GM18873 (cell line): ENCODE measurements at regions not wholly inside any gene's neighbourhood (a gene's known extent, or its start where the extent isn't known, plus 50 kb on each side); places are given as distances from the start of the nearest gene placed in this dataset.

Source experiments
- ATAC-seq: cut with Tn5 transposase; IDR thresholded peaks from one replicate; pipeline ENCODE4 v1.9.1; 2021; ENCODE audit warnings: mild to moderate bottlenecking, moderate library complexity, moderate number of reproducible peaks; ENCODE audit not compliant: unreplicated experiment, low FRiP score

GRCh38 chr5:28549588-28549987 lies 1511.2 kb upstream of the CDH9 start:
- no peak for ATAC-seq

- no peak for ATAC-seq
These were observed 1510.5 kb upstream of the CDH9 start for GRCh38 chr5:28548856-28549255.

- no peak for ATAC-seq
These were observed 1506.1 kb upstream of the CDH9 start for GRCh38 chr5:28544501-28544900.

GRCh38 chr5:28543473-28544098 lies 1505.2 kb upstream of the CDH9 start:
- ATAC-seq: no peak

- no peak for ATAC-seq
These were observed 1504.6 kb upstream of the CDH9 start for GRCh38 chr5:28542987-28543386.

GRCh38 chr5:28523888-28524635 lies 1485.7 kb upstream of the CDH9 start:
- ATAC-seq: no peak

- no peak for ATAC-seq
These were observed 1485.0 kb upstream of the CDH9 start for GRCh38 chr5:28523416-28523815.

- no peak for ATAC-seq
These were observed 1479.3 kb upstream of the CDH9 start for GRCh38 chr5:28517691-28518090.

- ATAC-seq: no peak
These were observed 1478.3 kb upstream of the CDH9 start for GRCh38 chr5:28516722-28517121.

- no peak for ATAC-seq
These were observed 1474.3 kb upstream of the CDH9 start for GRCh38 chr5:28512648-28513047.

GRCh38 chr5:28505121-28505520 lies 1466.7 kb upstream of the CDH9 start:
- no peak for ATAC-seq

GRCh38 chr5:28500511-28500910 lies 1462.1 kb upstream of the CDH9 start:
- no peak for ATAC-seq

GRCh38 chr5:28499766-28500290 lies 1461.4 kb upstream of the CDH9 start:
- ATAC-seq: no peak

GRCh38 chr5:28495876-28496275 lies 1457.5 kb upstream of the CDH9 start:
- ATAC-seq: no peak

GRCh38 chr5:28493456-28493855 lies 1455.1 kb upstream of the CDH9 start:
- ATAC-seq: no peak

GRCh38 chr5:28488752-28489151 lies 1450.4 kb upstream of the CDH9 start:
- ATAC-seq: no peak

GRCh38 chr5:28483327-28484025 lies 1445.1 kb upstream of the CDH9 start:
- ATAC-seq: no peak

- ATAC-seq: no peak
These were observed 1435.2 kb upstream of the CDH9 start for GRCh38 chr5:28473531-28474107.

GRCh38 chr5:28468166-28468565 lies 1429.8 kb upstream of the CDH9 start:
- no peak for ATAC-seq

- ATAC-seq: no peak
These were observed 1425.3 kb upstream of the CDH9 start for GRCh38 chr5:28463728-28464127.

- no peak for ATAC-seq
These were observed 1413.1 kb upstream of the CDH9 start for GRCh38 chr5:28451483-28451882.
